DOHH2 (cell line): ENCODE measurements at regions not wholly inside any gene's neighbourhood (a gene's known extent, or its start where the extent isn't known, plus 50 kb on each side); places are given as distances from the start of the nearest gene placed in this dataset.

Experiments
- H3F3A ChIP-seq: fragments of 200-600 bp; sonication (generic), shearing (Covaris generic); 2 replicates; pipeline ENCODE4 v1.6.0; 2016; ENCODE audit warnings: antibody characterized with exemption, mild to moderate bottlenecking; ENCODE audit not compliant: control insufficient read depth, insufficient read depth
- H3K27ac ChIP-seq: fragments of 200-600 bp; sonication (generic); 2 replicates; pipeline ENCODE4 v1.5.1; 2014; ENCODE audit warnings: low read depth, mild to moderate bottlenecking, low read length, moderate library complexity
- H3K27me3 ChIP-seq: fragments of 200-600 bp; sonication (generic); 2 replicates; pipeline ENCODE4 v1.6.1; 2014; ENCODE audit warnings: mild to moderate bottlenecking, low read length, mixed read lengths; ENCODE audit not compliant: control insufficient read depth
- H3K36me3 ChIP-seq: fragments of 200-600 bp; sonication (generic); 2 replicates; pipeline ENCODE4 v1.6.1; 2014; ENCODE audit warnings: mild to moderate bottlenecking, low read length, moderate library complexity, mixed read lengths; ENCODE audit not compliant: control insufficient read depth
- H3K4me1 ChIP-seq: fragments of 200-600 bp; sonication (generic); 2 replicates; pipeline ENCODE4 v1.6.1; 2014; ENCODE audit warnings: mild to moderate bottlenecking, low read length, mixed read lengths; ENCODE audit not compliant: control insufficient read depth
- H3K4me2 ChIP-seq: fragments of 200-600 bp; sonication (generic); 2 replicates; pipeline ENCODE4 v1.6.0; 2014; ENCODE audit warnings: mild to moderate bottlenecking, low read length, moderate library complexity
- H3K4me3 ChIP-seq: fragments of 200-600 bp; sonication (generic); 2 replicates; pipeline ENCODE4 v1.5.1; 2014; ENCODE audit warnings: mild to moderate bottlenecking, low read length, mixed read lengths
- H3K79me2 ChIP-seq: fragments of 200-600 bp; sonication (generic); 2 replicates; pipeline ENCODE4 v1.6.1; 2014; ENCODE audit warnings: mild to moderate bottlenecking, low read length, mixed read lengths; ENCODE audit not compliant: control insufficient read depth
- H3K9me2 ChIP-seq: fragments of 200-600 bp; sonication (generic); replicated peaks from 2 replicates; pipeline ENCODE4 v1.6.1; 2014; ENCODE audit warnings: mild to moderate bottlenecking, low read length, mixed read lengths; ENCODE audit not compliant: control insufficient read depth
- H3K9me3 ChIP-seq: fragments of 200-600 bp; sonication (generic); 2 replicates; pipeline ENCODE4 v1.6.1; 2014; ENCODE audit warnings: antibody characterized with exemption, low read length, mixed read lengths; ENCODE audit not compliant: control insufficient read depth, insufficient read depth
- H4K20me1 ChIP-seq: fragments of 200-600 bp; sonication (generic); 2 replicates; pipeline ENCODE4 v1.6.0; 2014; ENCODE audit warnings: low read depth, mild to moderate bottlenecking, antibody characterized with exemption, low read length, moderate library complexity; ENCODE audit not compliant: control insufficient read depth, insufficient read depth
- CTCF ChIP-seq: fragments of 200-600 bp; sonication (generic); IDR thresholded peaks from one replicate; pipeline ENCODE4 v1.5.1; 2014; ENCODE audit warnings: antibody characterized with exemption, mild to moderate bottlenecking, low read depth, low read length; ENCODE audit not compliant: poor library complexity, severe bottlenecking
- EZH2phosphoT487 ChIP-seq: fragments of 200-600 bp; sonication (generic); IDR thresholded peaks from 2 replicates; pipeline ENCODE4 v1.6.1; 2017; ENCODE audit warnings: borderline replicate concordance, mild to moderate bottlenecking, antibody characterized with exemption, low read length, moderate library complexity, mixed read lengths

DNA sequence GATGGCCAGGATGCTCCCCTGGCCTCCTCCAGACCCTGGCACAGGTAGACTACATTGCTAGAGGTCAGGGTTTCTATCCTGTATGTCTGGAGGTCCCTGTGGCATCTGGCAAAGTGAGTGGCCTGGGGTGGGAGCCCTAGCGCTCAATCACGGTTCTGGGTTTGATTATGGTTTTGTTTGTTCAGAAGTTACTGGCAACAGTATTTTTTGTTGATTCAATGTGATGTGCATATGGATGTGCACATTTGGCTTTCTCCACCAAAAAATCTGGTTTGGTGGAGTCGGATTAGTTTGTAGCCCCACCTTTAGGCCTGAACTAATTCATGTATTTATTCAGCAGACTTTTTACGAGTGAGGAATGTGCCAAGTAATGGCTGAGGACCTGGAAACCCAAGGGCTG, 109.7 kb downstream of the VEGFA start:
- no peak for TF ChIP-seq EZH2phosphoT487
- TF ChIP-seq CTCF: no peak
- H3K4me1 ChIP-seq: peaks cover 10% of the 10 kb centered on the region
- no peaks in the 10 kb centered on the region for H3K9me3 ChIP-seq
- H3K79me2 ChIP-seq: no peaks in the 10 kb centered on the region
- H4K20me1 ChIP-seq: no peaks in the 10 kb centered on the region
- no peak overlapping the region for H3K4me3 ChIP-seq
- no peaks in the 10 kb centered on the region for H3F3A ChIP-seq
- H3K4me2 ChIP-seq: no peak overlapping the region
- no peaks in the 10 kb centered on the region for H3K27me3 ChIP-seq
- H3K36me3 ChIP-seq: no peaks in the 10 kb centered on the region
- no peaks in the 10 kb centered on the region for H3K9me2 ChIP-seq
- H3K27ac ChIP-seq: no peak overlapping the region

- Histone ChIP-seq H4K20me1 (no peaks in the 10 kb centered on the region), H3K4me2 (no peak overlapping the region), H3K36me3 (no peaks in the 10 kb centered on the region), H3K79me2 (no peaks in the 10 kb centered on the region), H3K9me3 (no peaks in the 10 kb centered on the region), H3K4me1 (peaks cover 4% of the 10 kb centered on the region), H3K27me3 (peaks cover 4% of the 10 kb centered on the region; the same call in 1 of the 2 replicates), H3K4me3 (no peak overlapping the region), H3K9me2 (no peaks in the 10 kb centered on the region), H3F3A (no peaks in the 10 kb centered on the region), H3K27ac (no peak overlapping the region)
- TF ChIP-seq CTCF (no peak), EZH2phosphoT487 (no peak)
Observed at GRCh38 chr6:43878823-43879495, 108.9 kb downstream of the VEGFA start.

DNA sequence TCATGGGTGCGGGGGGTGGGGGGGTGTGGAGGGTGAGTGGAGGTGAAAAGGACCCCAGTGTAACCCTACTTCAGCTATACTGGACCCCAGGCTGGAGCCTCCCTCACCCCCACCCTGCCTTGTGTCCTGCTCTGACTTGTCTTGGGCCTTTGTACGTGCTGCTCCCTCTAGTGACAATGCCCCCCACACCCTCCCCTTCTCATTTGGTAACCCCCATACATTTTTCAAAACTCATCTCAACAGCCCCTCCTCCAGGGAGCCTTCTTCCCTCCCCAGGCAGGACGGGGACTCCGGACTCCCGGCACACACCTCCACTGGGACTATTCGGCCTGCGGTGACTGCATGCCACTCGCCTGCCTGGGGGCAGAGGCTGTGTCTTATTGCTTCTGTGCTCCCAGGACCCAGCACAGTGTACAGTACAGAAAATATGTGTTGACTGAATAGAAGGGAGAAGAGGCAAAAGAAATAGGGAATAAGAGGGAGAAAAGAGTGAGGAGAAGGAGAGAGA, 108.2 kb downstream of the VEGFA start:
- TF ChIP-seq CTCF (no peak), EZH2phosphoT487 (no peak)
- Histone ChIP-seq H3K9me2 (no peaks in the 10 kb centered on the region), H3K27me3 (peaks cover 5% of the 10 kb centered on the region; the same call in 1 of the 2 replicates), H3K79me2 (no peaks in the 10 kb centered on the region), H3K9me3 (no peaks in the 10 kb centered on the region), H3K4me3 (no peak overlapping the region), H3K4me2 (no peak overlapping the region), H4K20me1 (no peaks in the 10 kb centered on the region), H3K4me1 (no peaks in the 10 kb centered on the region), H3K36me3 (no peaks in the 10 kb centered on the region), H3F3A (no peaks in the 10 kb centered on the region), H3K27ac (no peak overlapping the region)
